Tibial nerve (tissue), 4 donors: ENCODE measurements at regions not wholly inside any gene's neighbourhood (a gene's known extent, or its start where the extent isn't known, plus 50 kb on each side); places are given as distances from the start of the nearest gene placed in this dataset.

ENCODE experiments used
- DNase-seq, 2 donors: peaks; one replicate each; pipeline ENCODE4 v3.0.0-alpha.2; 2019; ENCODE audit warnings: low spot score in 2 of 2
- H3K27ac ChIP-seq, 4 donors: fragments of 200-600 bp; sonication (generic) in 3 of 4; one replicate each; pipeline ENCODE4 v1.5.1; 2017 to 2019; ENCODE audit warnings: mild to moderate bottlenecking in 1 of 4
- H3K27me3 ChIP-seq, 2 donors: fragments of 200-600 bp; sonication (generic) in 1 of 2; one replicate each; pipeline versions ENCODE4 v1.5.1 to v1.6.0; 2017 to 2019
- H3K36me3 ChIP-seq, 3 donors: fragments of 200-600 bp; sonication (generic); one replicate each; pipeline ENCODE4 v1.5.1; 2018 to 2019
- H3K4me1 ChIP-seq, 4 donors: fragments of 200-600 bp; sonication (generic) in 3 of 4; one replicate each; pipeline ENCODE4 v1.5.1; 2017 to 2019
- H3K4me3 ChIP-seq, 4 donors: fragments of 200-600 bp; sonication (generic) in 3 of 4; one replicate each; pipeline ENCODE4 v1.5.1; 2017 to 2019; ENCODE audit warnings: mild to moderate bottlenecking in 1 of 4, moderate library complexity in 1 of 4
- H3K9me3 ChIP-seq, 4 donors: fragments of 200-600 bp; sonication (generic) in 3 of 4; one replicate each; pipeline ENCODE4 v1.5.1; 2017 to 2019
- EP300 ChIP-seq, 2 donors: sonication (generic); formaldehyde crosslinking; IDR thresholded peaks; one replicate each; pipeline ENCODE4 v1.6.1; 2017; ENCODE audit warnings: antibody characterized with exemption in 2 of 2, mild to moderate bottlenecking in 1 of 2
- POLR2A ChIP-seq, 2 donors: fragments of 450-650 bp; IDR thresholded peaks; one replicate each; pipeline ENCODE4 v1.6.1; 2017; ENCODE audit warnings: antibody characterized with exemption in 2 of 2, mild to moderate bottlenecking in 2 of 2, moderate library complexity in 2 of 2
- WGBS, 2 donors: methylation state at CpG; one replicate each; pipeline ENCODE4 v1.1.5; 2018; 5-methylcytosine and 5-hydroxymethylcytosine counted together
- TF ChIP-seq, protein P1 (sequence below), 5 experiments: fragments of 200-600 bp in 3 of 5; fragments of 450-650 bp in 2 of 5; sonication (generic) in 3 of 5; IDR thresholded peaks; one replicate each; pipeline ENCODE4 v1.5.1; 2016 to 2019; ENCODE audit warnings: antibody characterized with exemption in 5 of 5, mild to moderate bottlenecking in 3 of 5, moderate library complexity in 2 of 5

DNA sequence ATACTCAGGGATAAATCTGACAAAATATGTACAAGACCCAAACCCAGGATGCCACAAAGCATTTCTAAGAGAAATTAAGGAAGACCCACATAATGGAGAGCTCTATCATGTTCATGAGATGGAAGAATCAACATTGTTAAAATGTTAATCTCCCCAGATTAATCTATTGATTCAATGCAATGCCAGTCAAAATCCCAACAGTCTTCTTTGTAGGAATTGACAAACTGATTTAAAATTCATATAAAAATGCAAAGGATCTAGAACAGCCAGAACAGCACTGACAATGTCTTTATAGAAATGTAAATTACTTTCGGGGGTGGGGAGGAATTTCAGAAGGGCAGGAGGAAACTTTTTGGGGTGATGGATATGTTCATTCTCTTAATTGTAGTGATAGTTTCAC lies 281.6 kb upstream of the SEMA6A start:
- H3K27me3 ChIP-seq: no peaks in the 10 kb centered on the region
- H3K4me1 ChIP-seq: no peaks in the 10 kb centered on the region
- no peak for TF ChIP-seq EP300 (IDR thresholded peaks at IDR 0.05)
- no peak for TF ChIP-seq POLR2A (IDR thresholded peaks at IDR 0.05)
- TF ChIP-seq, protein P1, sequence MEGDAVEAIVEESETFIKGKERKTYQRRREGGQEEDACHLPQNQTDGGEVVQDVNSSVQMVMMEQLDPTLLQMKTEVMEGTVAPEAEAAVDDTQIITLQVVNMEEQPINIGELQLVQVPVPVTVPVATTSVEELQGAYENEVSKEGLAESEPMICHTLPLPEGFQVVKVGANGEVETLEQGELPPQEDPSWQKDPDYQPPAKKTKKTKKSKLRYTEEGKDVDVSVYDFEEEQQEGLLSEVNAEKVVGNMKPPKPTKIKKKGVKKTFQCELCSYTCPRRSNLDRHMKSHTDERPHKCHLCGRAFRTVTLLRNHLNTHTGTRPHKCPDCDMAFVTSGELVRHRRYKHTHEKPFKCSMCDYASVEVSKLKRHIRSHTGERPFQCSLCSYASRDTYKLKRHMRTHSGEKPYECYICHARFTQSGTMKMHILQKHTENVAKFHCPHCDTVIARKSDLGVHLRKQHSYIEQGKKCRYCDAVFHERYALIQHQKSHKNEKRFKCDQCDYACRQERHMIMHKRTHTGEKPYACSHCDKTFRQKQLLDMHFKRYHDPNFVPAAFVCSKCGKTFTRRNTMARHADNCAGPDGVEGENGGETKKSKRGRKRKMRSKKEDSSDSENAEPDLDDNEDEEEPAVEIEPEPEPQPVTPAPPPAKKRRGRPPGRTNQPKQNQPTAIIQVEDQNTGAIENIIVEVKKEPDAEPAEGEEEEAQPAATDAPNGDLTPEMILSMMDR (IDR thresholded peaks at IDR 0.05): no peak
- DNase-seq: no peak
- H3K36me3 ChIP-seq: no peaks in the 10 kb centered on the region
- H3K27ac ChIP-seq: no peak overlapping the region
- H3K9me3 ChIP-seq: no peaks in the 10 kb centered on the region
- no peak overlapping the region for H3K4me3 ChIP-seq
- 62 to 83% methylated on average over 1 of the region's 1 CpG for WGBS, 2 donors

- TF ChIP-seq, protein P1 (IDR thresholded peaks at IDR 0.05): no peak
- no peak for TF ChIP-seq EP300 (IDR thresholded peaks at IDR 0.05)
- TF ChIP-seq POLR2A (IDR thresholded peaks at IDR 0.05): no peak
Observed at GRCh38 chr5:116853992-116854391, 279.4 kb upstream of the SEMA6A start.

GRCh38 chr5:116848954-116849581 lies 274.4 kb upstream of the SEMA6A start:
- no peaks in the 10 kb centered on the region for H3K27me3 ChIP-seq
- no peaks in the 10 kb centered on the region for H3K36me3 ChIP-seq
- H3K4me3 ChIP-seq: no peak overlapping the region
- DNase-seq: no peak
- WGBS, 2 donors: 57 to 80% methylated on average over 3 of the region's 3 CpGs
- no peaks in the 10 kb centered on the region for H3K9me3 ChIP-seq
- no peak overlapping the region for H3K27ac ChIP-seq
- TF ChIP-seq POLR2A (IDR thresholded peaks at IDR 0.05): no peak
- TF ChIP-seq, protein P1 (IDR thresholded peaks at IDR 0.05): no peak
- no peak for TF ChIP-seq EP300 (IDR thresholded peaks at IDR 0.05)
- no peaks in the 10 kb centered on the region for H3K4me1 ChIP-seq

More at GRCh38 chr5:116853992-116854391, 279.4 kb upstream of the SEMA6A start:
- H3K36me3 ChIP-seq: no peaks in the 10 kb centered on the region
- no peaks in the 10 kb centered on the region for H3K27me3 ChIP-seq
- WGBS, 2 donors: 75 to 77% methylated on average over 3 of the region's 3 CpGs
- no peaks in the 10 kb centered on the region for H3K4me1 ChIP-seq
- H3K27ac ChIP-seq: no peak overlapping the region
- H3K4me3 ChIP-seq: no peak overlapping the region
- no peak for DNase-seq
- H3K9me3 ChIP-seq: no peaks in the 10 kb centered on the region

DNA sequence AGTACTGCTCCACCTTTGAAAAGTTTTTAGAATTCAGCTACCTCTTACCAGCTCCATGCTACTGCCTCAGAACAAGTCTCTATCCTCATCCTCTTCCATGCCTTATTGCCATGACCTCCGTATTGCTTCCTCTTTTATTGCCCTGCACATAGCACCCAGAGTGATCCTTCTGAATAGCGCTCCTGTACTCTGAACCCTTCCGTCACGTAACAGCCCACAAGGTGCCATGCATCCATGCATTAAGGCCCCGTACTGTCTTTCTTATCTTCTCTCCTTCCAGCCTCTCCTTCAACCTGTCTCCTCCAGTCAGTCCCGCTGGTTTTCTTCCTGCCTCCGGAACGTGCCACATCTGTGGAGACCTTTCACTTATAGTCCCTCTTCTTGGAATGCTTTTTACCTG lies 273.3 kb upstream of the SEMA6A start:
- TF ChIP-seq POLR2A (IDR thresholded peaks at IDR 0.05) (no peak), EP300 (IDR thresholded peaks at IDR 0.05) (no peak)
- TF ChIP-seq, protein P1 (IDR thresholded peaks at IDR 0.05): no peak
- H3K9me3 ChIP-seq: no peaks in the 10 kb centered on the region
- H3K27ac ChIP-seq: no peak overlapping the region
- no peak for DNase-seq
- no peak overlapping the region for H3K4me3 ChIP-seq
- 92 to 96% methylated on average over 8 of the region's 8 CpGs for whole genome bisulfite sequencing, 2 donors
- no peaks in the 10 kb centered on the region for H3K4me1 ChIP-seq
- no peaks in the 10 kb centered on the region for H3K36me3 ChIP-seq
- no peaks in the 10 kb centered on the region for H3K27me3 ChIP-seq

DNA sequence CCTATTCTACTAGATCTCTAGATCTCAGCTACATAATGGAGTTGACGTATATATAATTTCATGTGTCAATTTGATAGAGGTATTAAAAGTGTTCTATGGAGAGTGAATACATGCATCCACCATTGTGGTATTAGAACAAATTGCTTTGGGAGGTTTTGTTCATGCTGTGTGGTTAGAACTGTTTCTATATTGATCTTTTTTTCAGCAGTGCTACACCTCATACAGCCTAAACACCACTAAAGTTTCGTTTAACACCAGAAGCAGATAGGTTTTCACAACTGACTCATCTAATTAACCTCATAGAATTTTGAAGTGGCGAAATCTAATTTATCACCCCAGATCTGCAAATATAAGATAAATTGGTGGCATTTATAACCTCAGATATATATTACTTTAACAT lies 269.4 kb upstream of the SEMA6A start:
- no peaks in the 10 kb centered on the region for H3K27me3 ChIP-seq
- no peaks in the 10 kb centered on the region for H3K4me1 ChIP-seq
- WGBS, 2 donors: 95% methylated on average over 3 of the region's 3 CpGs
- H3K36me3 ChIP-seq: no peaks in the 10 kb centered on the region
- TF ChIP-seq, protein P1 (IDR thresholded peaks at IDR 0.05): no peak
- no peak for TF ChIP-seq EP300 (IDR thresholded peaks at IDR 0.05)
- no peak for TF ChIP-seq POLR2A (IDR thresholded peaks at IDR 0.05)
- H3K27ac ChIP-seq: no peak overlapping the region
- H3K4me3 ChIP-seq: no peak overlapping the region
- H3K9me3 ChIP-seq: peaks cover 0 to 12% (median 0%) of the 10 kb centered on the region in 4 donors
- no peak for DNase-seq
